22Rv1 (cell line): ENCODE measurements at regions not wholly inside any gene's neighbourhood (a gene's known extent, or its start where the extent isn't known, plus 50 kb on each side); places are given as distances from the start of the nearest gene placed in this dataset.

Experiments used
- CTCF ChIP-seq: fragments of 450-650 bp; IDR thresholded peaks from 2 replicates; pipeline ENCODE4 v1.5.1; 2017; ENCODE audit warnings: mild to moderate bottlenecking
- ZFX ChIP-seq: fragments of 450-650 bp; IDR thresholded peaks from 2 replicates; pipeline ENCODE4 v1.6.1; 2017; ENCODE audit warnings: antibody characterized with exemption, borderline replicate concordance

GRCh38 chr9:90445391-90445790 lies 197.2 kb downstream of the DIRAS2 start:
- TF ChIP-seq CTCF (no peak), ZFX (no peak)
